Hepatocyte (in vitro differentiated cells): ENCODE measurements at regions not wholly inside any gene's neighbourhood (a gene's known extent, or its start where the extent isn't known, plus 50 kb on each side); places are given as distances from the start of the nearest gene placed in this dataset.

Experiments used
- DNase-seq: peaks from one replicate; pipeline ENCODE4 v3.0.0-alpha.2; 2016; ENCODE audit warnings: low spot score
- H2AFZ ChIP-seq: fragments of 200-600 bp; sonication (generic); 2 replicates; pipeline ENCODE4 v1.6.0; 2016; ENCODE audit warnings: antibody characterized with exemption, mild to moderate bottlenecking
- H3K27ac ChIP-seq: fragments of 200-600 bp; sonication (generic); 2 replicates; pipeline ENCODE4 v1.5.1; 2016; ENCODE audit warnings: mild to moderate bottlenecking
- H3K27me3 ChIP-seq: fragments of 200-600 bp; sonication (generic); 2 replicates; pipeline ENCODE4 v1.6.1; 2016
- H3K36me3 ChIP-seq: fragments of 200-600 bp; sonication (generic); replicated peaks from 2 replicates; pipeline ENCODE4 v1.5.1; 2016; ENCODE audit warnings: low read depth; ENCODE audit not compliant: insufficient read depth
- H3K4me1 ChIP-seq: fragments of 200-600 bp; sonication (generic); 2 replicates; pipeline ENCODE4 v1.5.1; 2016; ENCODE audit warnings: mild to moderate bottlenecking, moderate library complexity; ENCODE audit not compliant: insufficient read depth
- H3K4me2 ChIP-seq: fragments of 200-600 bp; sonication (generic); 2 replicates; pipeline ENCODE4 v1.6.0; 2016
- H3K4me3 ChIP-seq: fragments of 200-600 bp; sonication (generic); 2 replicates; pipeline ENCODE4 v1.5.1; 2016; ENCODE audit warnings: mild to moderate bottlenecking
- H3K79me2 ChIP-seq: fragments of 200-600 bp; sonication (generic); 2 replicates; pipeline ENCODE4 v1.6.0; 2017; ENCODE audit warnings: mild to moderate bottlenecking
- H3K9me2 ChIP-seq: fragments of 200-600 bp; sonication (generic); replicated peaks from 2 replicates; pipeline ENCODE4 v1.6.0; 2017; ENCODE audit warnings: mild to moderate bottlenecking; ENCODE audit not compliant: insufficient read depth
- H3K9me3 ChIP-seq: fragments of 200-600 bp; sonication (generic); 2 replicates; pipeline ENCODE4 v1.5.1; 2016; ENCODE audit warnings: low read depth, mild to moderate bottlenecking
- H4K20me1 ChIP-seq: fragments of 200-600 bp; sonication (generic); 2 replicates; pipeline ENCODE4 v1.6.0; 2016; ENCODE audit warnings: mild to moderate bottlenecking; ENCODE audit not compliant: insufficient read depth, poor library complexity, severe bottlenecking
- CTCF ChIP-seq: fragments of 200-600 bp; sonication (generic); IDR thresholded peaks from 2 replicates; pipeline ENCODE4 v1.5.1; 2016; ENCODE audit warnings: antibody characterized with exemption, mild to moderate bottlenecking; ENCODE audit not compliant: poor library complexity
- EZH2 ChIP-seq: fragments of 200-600 bp; sonication (generic); IDR thresholded peaks from 2 replicates; pipeline ENCODE4 v1.6.1; 2016; ENCODE audit warnings: antibody characterized with exemption, mild to moderate bottlenecking, borderline replicate concordance
- EZH2phosphoT487 ChIP-seq: fragments of 200-600 bp; sonication (generic); IDR thresholded peaks from one replicate; pipeline ENCODE4 v1.6.1; 2018; ENCODE audit warnings: antibody characterized with exemption, mild to moderate bottlenecking, low read depth, moderate library complexity; ENCODE audit not compliant: unreplicated experiment, severe bottlenecking
- WGBS: methylation state at CpG from one replicate; pipeline ENCODE4 v1.1.6; 2016; ENCODE audit warnings: low lambda C conversion rate; ENCODE audit errors: missing lambda C conversion rate; 5-methylcytosine and 5-hydroxymethylcytosine counted together

GRCh38 chr2:16079637-16080036, 139.3 kb downstream of the MYCN start:
- Histone ChIP-seq H3K36me3 (no peaks in the 10 kb centered on the region), H3K27ac (no peak overlapping the region), H3K4me1 (no peaks in the 10 kb centered on the region), H3K79me2 (no peaks in the 10 kb centered on the region), H2AFZ (no peak overlapping the region), H3K4me2 (no peak overlapping the region), H3K9me3 (no peaks in the 10 kb centered on the region), H4K20me1 (no peaks in the 10 kb centered on the region), H3K4me3 (no peak overlapping the region), H3K9me2 (no peaks in the 10 kb centered on the region), H3K27me3 (no peaks in the 10 kb centered on the region)
- DNase-seq, result no peak
- TF ChIP-seq EZH2 (no peak), CTCF (no peak), EZH2phosphoT487 (no peak)
- 74% methylated on average over 2 of the region's 2 CpGs for WGBS

GRCh38 chr2:16077601-16078000, 137.3 kb downstream of the MYCN start:
- no peaks in the 10 kb centered on the region for H3K27me3 ChIP-seq
- H3K36me3 ChIP-seq, result no peaks in the 10 kb centered on the region
- DNase-seq, result no peak
- H4K20me1 ChIP-seq, result no peaks in the 10 kb centered on the region
- H3K9me2 ChIP-seq, result no peaks in the 10 kb centered on the region
- no peak overlapping the region for H3K27ac ChIP-seq
- H3K4me1 ChIP-seq, result no peaks in the 10 kb centered on the region
- H3K4me3 ChIP-seq, result no peak overlapping the region
- H3K4me2 ChIP-seq, result no peak overlapping the region
- 81% methylated on average over 3 of the region's 3 CpGs for WGBS
- no peaks in the 10 kb centered on the region for H3K9me3 ChIP-seq
- no peak for TF ChIP-seq CTCF
- TF ChIP-seq EZH2phosphoT487, result no peak
- no peak for TF ChIP-seq EZH2
- no peak overlapping the region for H2AFZ ChIP-seq
- H3K79me2 ChIP-seq, result no peaks in the 10 kb centered on the region

- no peaks in the 10 kb centered on the region for H3K79me2 ChIP-seq
- no peak overlapping the region for H2AFZ ChIP-seq
- DNase-seq, result no peak
- TF ChIP-seq EZH2phosphoT487 (no peak), EZH2 (no peak), CTCF (no peak)
- no peak overlapping the region for H3K27ac ChIP-seq
- no peak overlapping the region for H3K4me2 ChIP-seq
- H3K4me1 ChIP-seq, result no peaks in the 10 kb centered on the region
- no peaks in the 10 kb centered on the region for H3K27me3 ChIP-seq
- no peaks in the 10 kb centered on the region for H3K9me2 ChIP-seq
- no peaks in the 10 kb centered on the region for H3K9me3 ChIP-seq
- H3K4me3 ChIP-seq, result no peak overlapping the region
- H4K20me1 ChIP-seq, result no peaks in the 10 kb centered on the region
- WGBS, result 63% methylated on average over 5 of the region's 5 CpGs
- no peaks in the 10 kb centered on the region for H3K36me3 ChIP-seq
Measured at GRCh38 chr2:16076911-16077310, 136.6 kb downstream of the MYCN start.
